HCT116 (cell line): ENCODE measurements at regions not wholly inside any gene's neighbourhood (a gene's known extent, or its start where the extent isn't known, plus 50 kb on each side); places are given as distances from the start of the nearest gene placed in this dataset.
"Not testable (repeated sequence)": the region's sequence is repeated elsewhere in the genome, so short reads cannot be mapped to it uniquely, and the experiment has no call there.

Experiments used
- ATAC-seq: fragments of 200-7000 bp; cut with Tn5 transposase; 2 replicates; pipeline ENCODE4 v1.9.1; 2020; ENCODE audit warnings: mild to moderate bottlenecking, moderate library complexity
- BruUV-seq: library from RNA; stranded (reverse); fragments of 400-500 nt; replicated peaks from 2 replicates; lab custom pipeline; 2021; lab: Mats Ljungman, UMichigan
- CTCF ChIA-PET: fragments of 300-600 bp; sonication (Branson Sonifier 250); formaldehyde crosslinking; loops from one replicate; lab custom pipeline; 2021; ENCODE audit warnings: antibody characterized with exemption; lab: Charles Lee
- POLR2A ChIA-PET: fragments of 300-600, 350-600 bp; sonication (Branson Sonifier 250); formaldehyde crosslinking; loops from one replicate; lab custom pipeline; 2021; ENCODE audit warnings: antibody characterized with exemption; lab: Charles Lee
- RAD21 ChIA-PET, 2 experiments: fragments of 300-600 bp; sonication (Branson Sonifier 250); formaldehyde crosslinking; loops; one replicate each; lab custom pipeline; 2023; ENCODE audit warnings: low total read pairs in 2 of 2; ENCODE audit not compliant: uncharacterized antibody in 2 of 2, unreplicated experiment in 2 of 2, low non-redundant PET in 1 of 2; lab: Charles Lee
- DNase-seq: peaks from one replicate; pipeline ENCODE4 v3.0.0-alpha.2; 2010; ENCODE audit warnings: low read depth, low spot score
- H2AFZ ChIP-seq: fragments of 200-600 bp; shearing (Covaris generic), sonication (generic); 2 replicates; pipeline ENCODE4 v1.6.1; 2017; ENCODE audit warnings: low read depth, mixed run types, mixed read lengths, antibody characterized with exemption, low read length; ENCODE audit not compliant: poor library complexity, severe bottlenecking
- H3K27ac ChIP-seq: 2 replicates; pipeline ENCODE4 v1.5.1; 2012; ENCODE audit warnings: low read depth, low read length
- H3K27me3 ChIP-seq: fragments of 200-600 bp; sonication (generic); 2 replicates; pipeline ENCODE4 v1.6.1; 2016; ENCODE audit warnings: mixed run types, low read length, mixed read lengths; ENCODE audit not compliant: insufficient read depth
- H3K36me3 ChIP-seq, 2 experiments: fragments of 200-500 bp in 1 of 2; fragments of 200-600 bp in 1 of 2; sonication (Bioruptor generic) in 1 of 2; sonication (generic) in 1 of 2; 2 replicates each; pipeline versions ENCODE4 v1.5.1 to v1.6.1; 2014 to 2016; ENCODE audit warnings: low read length in 2 of 2, inconsistent platforms in 1 of 2, mixed read lengths in 1 of 2, mixed run types in 1 of 2; ENCODE audit not compliant: insufficient read depth in 2 of 2, control insufficient read depth in 1 of 2
- H3K4me1 ChIP-seq, 2 experiments: fragments of 200-600 bp in 1 of 2; sonication (generic) in 1 of 2; 2 replicates each; pipeline versions ENCODE4 v1.5.1 to v1.6.1; 2012 to 2017; ENCODE audit warnings: low read length in 2 of 2, inconsistent platforms in 1 of 2, mild to moderate bottlenecking in 1 of 2, mixed read lengths in 1 of 2, mixed run types in 1 of 2, moderate library complexity in 1 of 2; ENCODE audit not compliant: insufficient read depth in 2 of 2, control insufficient read depth in 1 of 2
- H3K4me2 ChIP-seq: fragments of 200-600 bp; sonication (generic); 2 replicates; pipeline ENCODE4 v1.6.1; 2017; ENCODE audit warnings: mixed run types, low read length, mixed read lengths
- H3K4me3 ChIP-seq, 2 experiments: fragments of 200-600 bp in 1 of 2; sonication (generic) in 1 of 2; replicated peaks in 1 of 2; 2 replicates each; pipeline ENCODE4 v1.5.1; 2011 to 2016; ENCODE audit warnings: low read length in 2 of 2, control low read depth in 1 of 2, low read depth in 1 of 2, mild to moderate bottlenecking in 1 of 2, mixed read lengths in 1 of 2, mixed run types in 1 of 2
- H3K79me2 ChIP-seq: fragments of 200-600 bp; sonication (generic); 2 replicates; pipeline ENCODE4 v1.6.1; 2017; ENCODE audit warnings: mild to moderate bottlenecking, mixed run types, low read length, moderate library complexity, mixed read lengths; ENCODE audit not compliant: insufficient read depth
- H3K9ac ChIP-seq: fragments of 200-600 bp; sonication (generic); 2 replicates; pipeline ENCODE4 v1.6.1; 2016; ENCODE audit warnings: low read length, mixed read lengths
- H3K9me2 ChIP-seq: fragments of 200-600 bp; sonication (generic), shearing (Covaris generic); 2 replicates; pipeline ENCODE4 v1.6.1; 2017; ENCODE audit warnings: mixed run types, mild to moderate bottlenecking, moderate library complexity; ENCODE audit not compliant: insufficient read depth
- H3K9me3 ChIP-seq, 2 experiments: fragments of 200-500 bp in 1 of 2; fragments of 200-600 bp in 1 of 2; sonication (Bioruptor generic) in 1 of 2; sonication (generic) in 1 of 2; 2 replicates each; pipeline ENCODE4 v1.6.1; 2014 to 2017; ENCODE audit warnings: low read length in 2 of 2, mixed read lengths in 2 of 2, inconsistent platforms in 1 of 2, low read depth in 1 of 2, mild to moderate bottlenecking in 1 of 2, mixed run types in 1 of 2, moderate library complexity in 1 of 2; ENCODE audit not compliant: control insufficient read depth in 1 of 2, insufficient read depth in 1 of 2
- H4K20me1 ChIP-seq: fragments of 200-600 bp; sonication (generic), shearing (Covaris generic); 2 replicates; pipeline ENCODE4 v1.6.1; 2017; ENCODE audit warnings: mixed run types, mild to moderate bottlenecking, moderate library complexity; ENCODE audit not compliant: insufficient read depth
- CBX3 ChIP-seq: IDR thresholded peaks from 2 replicates; pipeline ENCODE4 v1.6.1; 2012; ENCODE audit warnings: low read depth
- CEBPB ChIP-seq: IDR thresholded peaks from 2 replicates; pipeline ENCODE4 v1.6.1; 2012; ENCODE audit warnings: low read depth
- EGR1 ChIP-seq: IDR thresholded peaks from 2 replicates; pipeline ENCODE4 v1.6.1; 2012; ENCODE audit warnings: low read depth
- ELF1 ChIP-seq: IDR thresholded peaks from 2 replicates; pipeline ENCODE4 v1.6.1; 2012; ENCODE audit warnings: low read depth, borderline replicate concordance
- EZH2 ChIP-seq: fragments of 200-600 bp; sonication (generic); IDR thresholded peaks from 2 replicates; pipeline ENCODE4 v1.6.1; 2017; ENCODE audit warnings: antibody characterized with exemption, mixed run types
- EZH2phosphoT487 ChIP-seq: fragments of 200-600 bp; IDR thresholded peaks from 2 replicates; pipeline ENCODE4 v1.6.1; 2018; ENCODE audit warnings: antibody characterized with exemption, borderline replicate concordance
- FOSL1 ChIP-seq: IDR thresholded peaks from 2 replicates; pipeline ENCODE4 v1.6.1; 2012; ENCODE audit warnings: low read depth
- JUND ChIP-seq: IDR thresholded peaks from 2 replicates; pipeline ENCODE4 v1.6.1; 2012
- POLR2A ChIP-seq: IDR thresholded peaks from 2 replicates; pipeline ENCODE4 v1.7.0; 2011; ENCODE audit warnings: borderline replicate concordance; ENCODE audit not compliant: insufficient read depth, insufficient read length; ENCODE audit errors: extremely low read depth
- POLR2AphosphoS5 ChIP-seq: IDR thresholded peaks from 2 replicates; pipeline ENCODE4 v1.6.1; 2011; ENCODE audit warnings: mild to moderate bottlenecking, low read depth, low read length, moderate library complexity
- RAD21 ChIP-seq: IDR thresholded peaks from 2 replicates; pipeline ENCODE4 v1.6.1; 2012; ENCODE audit warnings: low read depth, mild to moderate bottlenecking
- SP1 ChIP-seq: IDR thresholded peaks from 2 replicates; pipeline ENCODE4 v1.6.1; 2012; ENCODE audit warnings: low read depth
- SRF ChIP-seq: IDR thresholded peaks from 2 replicates; pipeline ENCODE4 v1.6.1; 2012; ENCODE audit warnings: low read depth
- TCF7L2 ChIP-seq: IDR thresholded peaks from 2 replicates; pipeline ENCODE4 v1.7.0; 2011; ENCODE audit warnings: borderline replicate concordance, inconsistent platforms; ENCODE audit not compliant: insufficient read depth, insufficient read length; ENCODE audit errors: extremely low read depth
- YY1 ChIP-seq: IDR thresholded peaks from 2 replicates; pipeline ENCODE4 v1.6.1; 2011; ENCODE audit warnings: low read length, low read depth, moderate library complexity, mild to moderate bottlenecking; ENCODE audit not compliant: insufficient replicate concordance; ENCODE audit errors: extremely low read depth
- ZFX ChIP-seq: fragments of 450-650 bp; IDR thresholded peaks from 2 replicates; pipeline ENCODE4 v1.6.1; 2017
- ZNF274 ChIP-seq: fragments of 200-500 bp; sonication (Bioruptor generic); IDR thresholded peaks from 2 replicates; pipeline ENCODE4 v1.6.1; 2014; ENCODE audit warnings: mild to moderate bottlenecking, low read depth, low read length, inconsistent platforms
- intact Hi-C: fragments of 100-400 bp; cut with micrococcal nuclease; formaldehyde crosslinking; loops from 2 replicates; pipeline ENCODE4 v1.10.0; 2022
- TF ChIP-seq, protein P1 (sequence below): IDR thresholded peaks from 2 replicates; pipeline ENCODE4 v1.6.1; 2012
- TF ChIP-seq, protein P2 (sequence below), 3 experiments: fragments of 200-600 bp in 1 of 3; sonication (generic) in 1 of 3; IDR thresholded peaks in 2 of 3; conservative IDR thresholded peaks in 1 of 3; 2 replicates each; pipeline ENCODE4 v1.5.1; 2012 to 2017; ENCODE audit warnings: low read depth in 2 of 3, low read length in 2 of 3, antibody characterized with exemption in 1 of 3, borderline replicate concordance in 1 of 3, control low read depth in 1 of 3, mild to moderate bottlenecking in 1 of 3, mixed read lengths in 1 of 3, mixed run types in 1 of 3, moderate library complexity in 1 of 3; ENCODE audit not compliant: insufficient read depth in 1 of 3
- TF ChIP-seq, protein P3 (sequence below): IDR thresholded peaks from 2 replicates; pipeline ENCODE4 v1.6.1; 2011; ENCODE audit warnings: mild to moderate bottlenecking, low read length, moderate library complexity; ENCODE audit not compliant: insufficient replicate concordance; ENCODE audit errors: extremely low read depth

DNA sequence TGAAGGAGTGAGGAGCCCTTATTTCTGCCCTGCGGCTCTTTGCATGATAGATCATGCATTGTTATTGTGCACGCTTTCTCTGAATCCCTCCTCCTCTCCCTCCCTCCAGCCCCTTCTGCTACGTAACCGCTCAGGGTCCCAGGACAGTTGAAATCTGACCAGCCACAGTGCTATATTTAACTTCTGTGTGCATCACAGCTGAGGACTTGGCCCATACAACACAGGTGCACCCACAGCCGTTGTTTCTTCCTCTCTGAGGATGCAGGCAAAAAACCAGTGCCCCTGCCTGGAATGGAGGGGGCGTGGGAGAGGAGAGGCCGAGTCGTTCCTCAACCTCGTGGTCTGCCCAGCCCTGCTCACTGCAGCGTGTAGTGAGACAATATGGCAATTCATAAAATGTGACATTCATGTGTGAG, 335.6 kb upstream of the CLINT1 start:
- intact Hi-C loops, result no loop called here
- no peaks in the 10 kb centered on the region for H3K9me2 ChIP-seq
- no peaks in the 10 kb centered on the region for H3K9me3 ChIP-seq
- H3K79me2 ChIP-seq, result no peaks in the 10 kb centered on the region
- no TSS peak for BruUV-seq
- H2AFZ ChIP-seq, result no peak overlapping the region
- H3K4me2 ChIP-seq, result no peak overlapping the region
- no peaks in the 10 kb centered on the region for H3K36me3 ChIP-seq
- peaks cover 32% of the 10 kb centered on the region for H3K27me3 ChIP-seq
- DNase-seq, result no peak
- no peak for ATAC-seq
- ChIA-PET CTCF (no interaction called here), RAD21 (no interaction called here), POLR2A (no interaction called here)
- TF ChIP-seq, protein P1, sequence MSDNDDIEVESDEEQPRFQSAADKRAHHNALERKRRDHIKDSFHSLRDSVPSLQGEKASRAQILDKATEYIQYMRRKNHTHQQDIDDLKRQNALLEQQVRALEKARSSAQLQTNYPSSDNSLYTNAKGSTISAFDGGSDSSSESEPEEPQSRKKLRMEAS, result no peak
- TF ChIP-seq, protein P2, sequence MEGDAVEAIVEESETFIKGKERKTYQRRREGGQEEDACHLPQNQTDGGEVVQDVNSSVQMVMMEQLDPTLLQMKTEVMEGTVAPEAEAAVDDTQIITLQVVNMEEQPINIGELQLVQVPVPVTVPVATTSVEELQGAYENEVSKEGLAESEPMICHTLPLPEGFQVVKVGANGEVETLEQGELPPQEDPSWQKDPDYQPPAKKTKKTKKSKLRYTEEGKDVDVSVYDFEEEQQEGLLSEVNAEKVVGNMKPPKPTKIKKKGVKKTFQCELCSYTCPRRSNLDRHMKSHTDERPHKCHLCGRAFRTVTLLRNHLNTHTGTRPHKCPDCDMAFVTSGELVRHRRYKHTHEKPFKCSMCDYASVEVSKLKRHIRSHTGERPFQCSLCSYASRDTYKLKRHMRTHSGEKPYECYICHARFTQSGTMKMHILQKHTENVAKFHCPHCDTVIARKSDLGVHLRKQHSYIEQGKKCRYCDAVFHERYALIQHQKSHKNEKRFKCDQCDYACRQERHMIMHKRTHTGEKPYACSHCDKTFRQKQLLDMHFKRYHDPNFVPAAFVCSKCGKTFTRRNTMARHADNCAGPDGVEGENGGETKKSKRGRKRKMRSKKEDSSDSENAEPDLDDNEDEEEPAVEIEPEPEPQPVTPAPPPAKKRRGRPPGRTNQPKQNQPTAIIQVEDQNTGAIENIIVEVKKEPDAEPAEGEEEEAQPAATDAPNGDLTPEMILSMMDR (IDR thresholded peaks at IDR 0.05 in 2 of 3, conservative IDR thresholded peaks at IDR 0.05 in 1 of 3; ENCODE audit: borderline replicate concordance in 1 of 3, insufficient read depth in 1 of 3, low read depth in 2 of 3, low read length in 2 of 3), result no peak
- TF ChIP-seq SP1 (no peak), POLR2AphosphoS5 (no peak), RAD21 (no peak), EZH2 (no peak), EGR1 (no peak), CEBPB (no peak), ZFX (no peak), TCF7L2 (no peak), JUND (no peak), YY1 (no peak), SRF (no peak), ELF1 (no peak), ZNF274 (no peak), CBX3 (no peak), FOSL1 (no peak), EZH2phosphoT487 (no peak), POLR2A (no peak)
- TF ChIP-seq, protein P3, sequence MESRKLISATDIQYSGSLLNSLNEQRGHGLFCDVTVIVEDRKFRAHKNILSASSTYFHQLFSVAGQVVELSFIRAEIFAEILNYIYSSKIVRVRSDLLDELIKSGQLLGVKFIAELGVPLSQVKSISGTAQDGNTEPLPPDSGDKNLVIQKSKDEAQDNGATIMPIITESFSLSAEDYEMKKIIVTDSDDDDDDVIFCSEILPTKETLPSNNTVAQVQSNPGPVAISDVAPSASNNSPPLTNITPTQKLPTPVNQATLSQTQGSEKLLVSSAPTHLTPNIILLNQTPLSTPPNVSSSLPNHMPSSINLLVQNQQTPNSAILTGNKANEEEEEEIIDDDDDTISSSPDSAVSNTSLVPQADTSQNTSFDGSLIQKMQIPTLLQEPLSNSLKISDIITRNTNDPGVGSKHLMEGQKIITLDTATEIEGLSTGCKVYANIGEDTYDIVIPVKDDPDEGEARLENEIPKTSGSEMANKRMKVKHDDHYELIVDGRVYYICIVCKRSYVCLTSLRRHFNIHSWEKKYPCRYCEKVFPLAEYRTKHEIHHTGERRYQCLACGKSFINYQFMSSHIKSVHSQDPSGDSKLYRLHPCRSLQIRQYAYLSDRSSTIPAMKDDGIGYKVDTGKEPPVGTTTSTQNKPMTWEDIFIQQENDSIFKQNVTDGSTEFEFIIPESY, result no peak
- H4K20me1 ChIP-seq, result no peaks in the 10 kb centered on the region
- H3K27ac ChIP-seq, result no peak overlapping the region
- H3K4me1 ChIP-seq, result no peaks in the 10 kb centered on the region
- H3K4me3 ChIP-seq, result no peak overlapping the region
- no peak overlapping the region for H3K9ac ChIP-seq

DNA sequence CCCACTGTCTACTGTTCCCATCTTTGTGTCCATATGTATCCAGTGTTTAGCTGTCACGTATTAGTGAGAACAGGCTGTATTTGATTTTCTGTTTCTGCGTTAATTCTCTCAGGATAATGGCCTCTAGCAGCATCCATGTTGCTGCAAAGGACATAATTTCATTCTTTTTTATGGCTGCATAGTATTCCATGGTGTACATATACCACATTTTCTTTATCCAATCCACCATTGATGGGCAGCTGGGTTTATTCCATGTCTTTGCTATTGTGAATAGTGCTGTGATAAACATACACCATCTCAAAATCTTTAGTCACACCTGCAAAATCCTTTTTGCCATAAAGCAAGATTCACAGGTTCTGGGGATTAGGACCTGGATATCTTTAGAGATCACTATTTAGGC, 334.4 kb upstream of the CLINT1 start:
- BruUV-seq, intact Hi-C loops, H3K4me2 ChIP-seq, H3K36me3 ChIP-seq, DNase-seq, H3K9me2 ChIP-seq, ATAC-seq, H3K4me1 ChIP-seq, H4K20me1 ChIP-seq, H3K9me3 ChIP-seq, H2AFZ ChIP-seq, POLR2A ChIA-PET, H3K79me2 ChIP-seq, RAD21 ChIA-PET, H3K4me3 ChIP-seq, H3K27ac ChIP-seq, H3K9ac ChIP-seq, CTCF ChIA-PET: not testable (repeated sequence)
- peaks cover 20% of the 10 kb centered on the region; the same call in 1 of the 2 replicates for H3K27me3 ChIP-seq
